Stimulated activated CD8-positive, alpha-beta memory T cell treated with anti-CD3 and anti-CD28 coated beads, Interleukin-4, amount 100 ng/mL, for 48 hours (primary cell): ENCODE measurements at regions not wholly inside any gene's neighbourhood (a gene's known extent, or its start where the extent isn't known, plus 50 kb on each side); places are given as distances from the start of the nearest gene placed in this dataset.

Experiments
- DNase-seq: peaks from one replicate; pipeline ENCODE4 v3.0.0-alpha.2; 2020

- no peak for DNase-seq
Observed at GRCh38 chr5:174191850-174192655, 146.5 kb downstream of the NSG2 start.

- DNase-seq, result no peak
Observed at GRCh38 chr5:174192901-174193300, 147.4 kb downstream of the NSG2 start.

GRCh38 chr5:174195517-174195916 is 150.0 kb downstream of the NSG2 start:
- no peak for DNase-seq

GRCh38 chr5:174197929-174198328 is 152.4 kb downstream of the NSG2 start:
- DNase-seq, result no peak

GRCh38 chr5:174198541-174198940 is 153.0 kb downstream of the NSG2 start:
- DNase-seq, result no peak

GRCh38 chr5:174202996-174203395 is 157.5 kb downstream of the NSG2 start:
- no peak for DNase-seq

GRCh38 chr5:174204535-174205313 is 159.2 kb downstream of the NSG2 start:
- DNase-seq, result no peak

- DNase-seq, result no peak
Observed at GRCh38 chr5:174205939-174206338, 160.4 kb downstream of the NSG2 start.

- DNase-seq, result no peak
Observed at GRCh38 chr5:174210596-174211276, 165.2 kb downstream of the NSG2 start.

- DNase-seq, result no peak
Observed at GRCh38 chr5:174211277-174211626, 165.7 kb downstream of the NSG2 start.

- no peak for DNase-seq
Observed at GRCh38 chr5:174217527-174217926, 172.0 kb downstream of the NSG2 start.

- DNase-seq, result no peak
Observed at GRCh38 chr5:174218162-174218561, 172.7 kb downstream of the NSG2 start.

GRCh38 chr5:174220417-174220816 is 174.9 kb downstream of the NSG2 start:
- DNase-seq, result no peak

- no peak for DNase-seq
Observed at GRCh38 chr5:174221436-174221835, 175.9 kb downstream of the NSG2 start.

GRCh38 chr5:174221946-174222345 is 176.4 kb downstream of the NSG2 start:
- no peak for DNase-seq

- DNase-seq, result no peak
Observed at GRCh38 chr5:174222891-174223290, 177.4 kb downstream of the NSG2 start.

- no peak for DNase-seq
Observed at GRCh38 chr5:174223355-174223754, 177.8 kb downstream of the NSG2 start.

- no peak for DNase-seq
Observed at GRCh38 chr5:174229068-174229467, 183.6 kb downstream of the NSG2 start.

GRCh38 chr5:174229514-174230370 is 184.2 kb downstream of the NSG2 start:
- DNase-seq, result no peak

- DNase-seq, result no peak
Observed at GRCh38 chr5:174231956-174232487, 186.5 kb downstream of the NSG2 start.

GRCh38 chr5:174234388-174234787 is 188.9 kb downstream of the NSG2 start:
- no peak for DNase-seq

- no peak for DNase-seq
Observed at GRCh38 chr5:174235221-174236011, 189.9 kb downstream of the NSG2 start.
